ENCODE measurements at regions not wholly inside any gene's neighbourhood (a gene's known extent, or its start where the extent isn't known, plus 50 kb on each side); places are given as distances from the start of the nearest gene placed in this dataset.

GRCh38 chr2:42877936-42878335 lies 85.6 kb upstream of the HAAO start:
- TF ChIP-seq CTCF (IDR thresholded peaks at IDR 0.05) = no peak
- Mint-ChIP-seq H3K4me3 (no peak overlapping the region), H3K9me3 (peaks cover 10% of the 10 kb centered on the region), H3K36me3 (ENCODE audit: low read depth) (no peaks in the 10 kb centered on the region), H3K4me1 (peaks cover 15% of the 10 kb centered on the region), H3K27ac (no peak overlapping the region), H3K27me3 (ENCODE audit: low read depth, poor library complexity) (no peaks in the 10 kb centered on the region)
- no peak for DNase-seq

GRCh38 chr2:42877511-42877910 lies 85.1 kb upstream of the HAAO start:
- H3K27me3 Mint-ChIP-seq (ENCODE audit: low read depth, poor library complexity) = no peaks in the 10 kb centered on the region
- no peak for DNase-seq
- peaks cover 9% of the 10 kb centered on the region for H3K9me3 Mint-ChIP-seq
- TF ChIP-seq CTCF (IDR thresholded peaks at IDR 0.05) = no peak
- no peak overlapping the region for H3K4me3 Mint-ChIP-seq
- no peak overlapping the region for H3K27ac Mint-ChIP-seq
- H3K36me3 Mint-ChIP-seq (ENCODE audit: low read depth) = no peaks in the 10 kb centered on the region
- H3K4me1 Mint-ChIP-seq = peaks cover 15% of the 10 kb centered on the region

- no peak overlapping the region for H3K27ac Mint-ChIP-seq
- H3K27me3 Mint-ChIP-seq (ENCODE audit: low read depth, poor library complexity) = no peaks in the 10 kb centered on the region
- no peak for DNase-seq
- H3K36me3 Mint-ChIP-seq (ENCODE audit: low read depth) = no peaks in the 10 kb centered on the region
- no peak for TF ChIP-seq CTCF (IDR thresholded peaks at IDR 0.05)
- no peak overlapping the region for H3K4me3 Mint-ChIP-seq
- no peaks in the 10 kb centered on the region for H3K9me3 Mint-ChIP-seq
- H3K4me1 Mint-ChIP-seq = peaks cover 15% of the 10 kb centered on the region
Observed at GRCh38 chr2:42876326-42876751, 84.0 kb upstream of the HAAO start.

GRCh38 chr2:42875880-42876279 lies 83.5 kb upstream of the HAAO start:
- H3K4me1 Mint-ChIP-seq = peaks cover 15% of the 10 kb centered on the region
- no peak for TF ChIP-seq CTCF (IDR thresholded peaks at IDR 0.05)
- no peaks in the 10 kb centered on the region for H3K36me3 Mint-ChIP-seq (ENCODE audit: low read depth)
- H3K27me3 Mint-ChIP-seq (ENCODE audit: low read depth, poor library complexity) = no peaks in the 10 kb centered on the region
- DNase-seq = no peak
- no peak overlapping the region for H3K27ac Mint-ChIP-seq
- H3K4me3 Mint-ChIP-seq = no peak overlapping the region
- no peaks in the 10 kb centered on the region for H3K9me3 Mint-ChIP-seq

- no peak for DNase-seq
- Mint-ChIP-seq H3K9me3 (no peaks in the 10 kb centered on the region), H3K4me1 (peaks cover 15% of the 10 kb centered on the region), H3K27me3 (ENCODE audit: low read depth, poor library complexity) (no peaks in the 10 kb centered on the region), H3K4me3 (no peak overlapping the region), H3K27ac (peak overlapping the region; percentile 47), H3K36me3 (ENCODE audit: low read depth) (no peaks in the 10 kb centered on the region)
- no peak for TF ChIP-seq CTCF (IDR thresholded peaks at IDR 0.05)
Observed at GRCh38 chr2:42874949-42875801, 82.8 kb upstream of the HAAO start.

- peaks cover 2% of the 10 kb centered on the region for H3K27me3 Mint-ChIP-seq (ENCODE audit: low read depth, poor library complexity)
- no peak for DNase-seq
- peaks cover 17% of the 10 kb centered on the region for H3K36me3 Mint-ChIP-seq (ENCODE audit: low read depth)
- TF ChIP-seq CTCF (IDR thresholded peaks at IDR 0.05) = no peak
- no peak overlapping the region for H3K4me3 Mint-ChIP-seq
- H3K4me1 Mint-ChIP-seq = peaks cover 8% of the 10 kb centered on the region
- H3K9me3 Mint-ChIP-seq = peaks cover 24% of the 10 kb centered on the region
- no peak overlapping the region for H3K27ac Mint-ChIP-seq
Observed at GRCh38 chr2:42872721-42873120, 80.3 kb upstream of the HAAO start.

Measured in nephron progenitor cell (in vitro differentiated cells).